Suprapubic skin (tissue), 4 donors: ENCODE measurements at regions not wholly inside any gene's neighbourhood (a gene's known extent, or its start where the extent isn't known, plus 50 kb on each side); places are given as distances from the start of the nearest gene placed in this dataset.

ENCODE experiments used
- EP300 ChIP-seq: sonication (generic); formaldehyde crosslinking; IDR thresholded peaks from one replicate; pipeline ENCODE4 v1.6.1; 2017; ENCODE audit warnings: antibody characterized with exemption
- POLR2AphosphoS5 ChIP-seq, 3 donors: sonication (generic); formaldehyde crosslinking; IDR thresholded peaks; one replicate each; pipeline ENCODE4 v1.6.1; 2017; ENCODE audit warnings: antibody characterized with exemption in 3 of 3
- TF ChIP-seq, protein P1 (sequence below), 2 donors: fragments of 200-600 bp in 1 of 2; fragments of 450-650 bp in 1 of 2; sonication (generic) in 1 of 2; IDR thresholded peaks; one replicate each; pipeline ENCODE4 v1.5.1; 2016 to 2019; ENCODE audit warnings: antibody characterized with exemption in 2 of 2, mild to moderate bottlenecking in 1 of 2, moderate library complexity in 1 of 2

DNA sequence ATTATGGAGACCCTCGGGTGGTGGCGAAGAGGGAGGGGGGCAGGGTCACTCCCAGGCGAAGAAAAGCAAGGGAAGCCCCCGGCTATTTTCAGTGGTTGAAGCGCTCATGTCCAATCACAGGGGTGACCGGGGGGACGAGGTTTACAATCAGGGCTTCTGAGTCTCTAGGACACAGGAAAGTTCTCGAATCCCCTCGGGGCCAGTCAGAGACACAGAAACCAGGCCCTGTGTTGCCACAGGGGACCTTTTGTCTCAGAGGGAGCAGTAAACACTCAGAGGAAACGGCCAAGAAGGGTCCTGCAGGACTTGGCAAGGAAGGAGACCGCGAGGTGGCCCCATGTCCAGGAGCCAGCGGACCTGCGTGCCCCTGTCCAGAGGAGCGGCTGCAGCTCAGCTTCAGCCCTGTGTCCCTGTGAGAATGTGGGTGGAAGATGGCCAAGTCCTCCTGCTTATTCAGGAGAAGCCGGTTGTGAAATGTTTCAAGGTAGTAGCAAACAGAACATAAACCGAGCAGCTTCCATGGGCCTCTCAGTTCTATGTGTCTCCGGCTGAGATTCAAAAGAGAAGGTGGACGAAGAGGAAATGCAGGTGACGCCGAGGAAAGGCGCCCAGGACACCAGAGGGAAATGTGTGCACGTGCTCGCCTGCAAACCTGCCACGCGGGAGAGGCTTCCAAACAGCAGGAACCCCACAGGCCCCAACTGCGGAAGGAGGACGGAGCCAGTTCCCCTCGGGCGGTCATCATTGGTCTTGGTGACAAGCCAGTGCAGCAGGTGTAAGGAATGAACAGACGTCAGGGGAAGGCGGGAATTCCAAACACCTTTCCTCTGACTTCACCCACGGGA is 357.6 kb downstream of the BRD1 start:
- TF ChIP-seq, protein P1, sequence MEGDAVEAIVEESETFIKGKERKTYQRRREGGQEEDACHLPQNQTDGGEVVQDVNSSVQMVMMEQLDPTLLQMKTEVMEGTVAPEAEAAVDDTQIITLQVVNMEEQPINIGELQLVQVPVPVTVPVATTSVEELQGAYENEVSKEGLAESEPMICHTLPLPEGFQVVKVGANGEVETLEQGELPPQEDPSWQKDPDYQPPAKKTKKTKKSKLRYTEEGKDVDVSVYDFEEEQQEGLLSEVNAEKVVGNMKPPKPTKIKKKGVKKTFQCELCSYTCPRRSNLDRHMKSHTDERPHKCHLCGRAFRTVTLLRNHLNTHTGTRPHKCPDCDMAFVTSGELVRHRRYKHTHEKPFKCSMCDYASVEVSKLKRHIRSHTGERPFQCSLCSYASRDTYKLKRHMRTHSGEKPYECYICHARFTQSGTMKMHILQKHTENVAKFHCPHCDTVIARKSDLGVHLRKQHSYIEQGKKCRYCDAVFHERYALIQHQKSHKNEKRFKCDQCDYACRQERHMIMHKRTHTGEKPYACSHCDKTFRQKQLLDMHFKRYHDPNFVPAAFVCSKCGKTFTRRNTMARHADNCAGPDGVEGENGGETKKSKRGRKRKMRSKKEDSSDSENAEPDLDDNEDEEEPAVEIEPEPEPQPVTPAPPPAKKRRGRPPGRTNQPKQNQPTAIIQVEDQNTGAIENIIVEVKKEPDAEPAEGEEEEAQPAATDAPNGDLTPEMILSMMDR (IDR thresholded peaks at IDR 0.05): no peak
- TF ChIP-seq EP300: no peak
- TF ChIP-seq POLR2AphosphoS5 (IDR thresholded peaks at IDR 0.05): no peak
